ENCODE measurements at regions not wholly inside any gene's neighbourhood (a gene's known extent, or its start where the extent isn't known, plus 50 kb on each side); places are given as distances from the start of the nearest gene placed in this dataset.
"Not testable (repeated sequence)": the region's sequence is repeated elsewhere in the genome, so short reads cannot be mapped to it uniquely, and the experiment has no call there.

- FAIRE-seq = no peak
- TF ChIP-seq POLR2A (IDR thresholded peaks at IDR 0.05; ENCODE audit: low read depth, low read length) (no peak), TAF1 (IDR thresholded peaks at IDR 0.05; ENCODE audit: borderline replicate concordance, low read depth, low read length) (no peak), POLR2AphosphoS5 (IDR thresholded peaks at IDR 0.05; ENCODE audit: low read depth, low read length) (no peak)
- DNase-seq (ENCODE audit: insufficient read length) = no peak
These were observed 1331.5 kb downstream of the CDH8 start for GRCh38 chr16:60704726-60705125.

GRCh38 chr16:60703096-60703495 lies 1333.1 kb downstream of the CDH8 start:
- DNase-seq (ENCODE audit: insufficient read length) (no peak), FAIRE-seq (no peak)
- TF ChIP-seq POLR2AphosphoS5 (IDR thresholded peaks at IDR 0.05; ENCODE audit: low read depth, low read length) (no peak), POLR2A (IDR thresholded peaks at IDR 0.05; ENCODE audit: low read depth, low read length) (no peak), TAF1 (IDR thresholded peaks at IDR 0.05; ENCODE audit: borderline replicate concordance, low read depth, low read length) (no peak)

- DNase-seq (ENCODE audit: insufficient read length) = no peak
- no peak for TF ChIP-seq TAF1 (IDR thresholded peaks at IDR 0.05; ENCODE audit: borderline replicate concordance, low read depth, low read length)
- no peak for TF ChIP-seq POLR2A (IDR thresholded peaks at IDR 0.05; ENCODE audit: low read depth, low read length)
- no peak for TF ChIP-seq POLR2AphosphoS5 (IDR thresholded peaks at IDR 0.05; ENCODE audit: low read depth, low read length)
- FAIRE-seq = no peak
These were observed 1349.4 kb downstream of the CDH8 start for GRCh38 chr16:60686824-60687223.

GRCh38 chr16:60684002-60684401 lies 1352.2 kb downstream of the CDH8 start:
- no peak for DNase-seq (ENCODE audit: insufficient read length)
- TF ChIP-seq POLR2AphosphoS5 (IDR thresholded peaks at IDR 0.05; ENCODE audit: low read depth, low read length) (no peak), TAF1 (IDR thresholded peaks at IDR 0.05; ENCODE audit: borderline replicate concordance, low read depth, low read length) (no peak), POLR2A (IDR thresholded peaks at IDR 0.05; ENCODE audit: low read depth, low read length) (no peak)
- FAIRE-seq = no peak

GRCh38 chr16:60682219-60682618 lies 1354.0 kb downstream of the CDH8 start:
- TF ChIP-seq POLR2A (IDR thresholded peaks at IDR 0.05; ENCODE audit: low read depth, low read length) (no peak), TAF1 (IDR thresholded peaks at IDR 0.05; ENCODE audit: borderline replicate concordance, low read depth, low read length) (no peak), POLR2AphosphoS5 (IDR thresholded peaks at IDR 0.05; ENCODE audit: low read depth, low read length) (no peak)
- DNase-seq (ENCODE audit: insufficient read length) = no peak
- no peak for FAIRE-seq

- DNase-seq (ENCODE audit: insufficient read length) (no peak), FAIRE-seq (no peak)
- no peak for TF ChIP-seq TAF1 (IDR thresholded peaks at IDR 0.05; ENCODE audit: borderline replicate concordance, low read depth, low read length)
- TF ChIP-seq POLR2A (IDR thresholded peaks at IDR 0.05; ENCODE audit: low read depth, low read length) = no peak
- no peak for TF ChIP-seq POLR2AphosphoS5 (IDR thresholded peaks at IDR 0.05; ENCODE audit: low read depth, low read length)
These were observed 1355.2 kb downstream of the CDH8 start for GRCh38 chr16:60681043-60681442.

GRCh38 chr16:60675022-60675421 lies 1361.2 kb downstream of the CDH8 start:
- FAIRE-seq (no peak), DNase-seq (ENCODE audit: insufficient read length) (no peak)
- no peak for TF ChIP-seq POLR2AphosphoS5 (IDR thresholded peaks at IDR 0.05; ENCODE audit: low read depth, low read length)
- no peak for TF ChIP-seq TAF1 (IDR thresholded peaks at IDR 0.05; ENCODE audit: borderline replicate concordance, low read depth, low read length)
- no peak for TF ChIP-seq POLR2A (IDR thresholded peaks at IDR 0.05; ENCODE audit: low read depth, low read length)

GRCh38 chr16:60674241-60674640 lies 1362.0 kb downstream of the CDH8 start:
- TF ChIP-seq POLR2AphosphoS5 (IDR thresholded peaks at IDR 0.05; ENCODE audit: low read depth, low read length) (no peak), TAF1 (IDR thresholded peaks at IDR 0.05; ENCODE audit: borderline replicate concordance, low read depth, low read length) (no peak), POLR2A (IDR thresholded peaks at IDR 0.05; ENCODE audit: low read depth, low read length) (no peak)
- DNase-seq (ENCODE audit: insufficient read length) (no peak), FAIRE-seq (no peak)

- no peak for DNase-seq (ENCODE audit: insufficient read length)
- FAIRE-seq = no peak
These were observed 1380.6 kb downstream of the CDH8 start for GRCh38 chr16:60655514-60656153.

GRCh38 chr16:60651346-60651745 lies 1384.9 kb downstream of the CDH8 start:
- FAIRE-seq (no peak), DNase-seq (ENCODE audit: insufficient read length) (no peak)
- TF ChIP-seq POLR2A (IDR thresholded peaks at IDR 0.05; ENCODE audit: low read depth, low read length) (no peak), POLR2AphosphoS5 (IDR thresholded peaks at IDR 0.05; ENCODE audit: low read depth, low read length) (no peak), TAF1 (IDR thresholded peaks at IDR 0.05; ENCODE audit: borderline replicate concordance, low read depth, low read length) (no peak)

More at GRCh38 chr16:60655514-60656153, 1380.6 kb downstream of the CDH8 start:
- no peak for TF ChIP-seq POLR2A (IDR thresholded peaks at IDR 0.05; ENCODE audit: low read depth, low read length)
- TF ChIP-seq POLR2AphosphoS5 (IDR thresholded peaks at IDR 0.05; ENCODE audit: low read depth, low read length) = no peak
- no peak for TF ChIP-seq TAF1 (IDR thresholded peaks at IDR 0.05; ENCODE audit: borderline replicate concordance, low read depth, low read length)

- FAIRE-seq (no peak), DNase-seq (ENCODE audit: insufficient read length) (no peak)
- TF ChIP-seq POLR2A (IDR thresholded peaks at IDR 0.05; ENCODE audit: low read depth, low read length) (no peak), POLR2AphosphoS5 (IDR thresholded peaks at IDR 0.05; ENCODE audit: low read depth, low read length) (no peak), TAF1 (IDR thresholded peaks at IDR 0.05; ENCODE audit: borderline replicate concordance, low read depth, low read length) (no peak)
These were observed 1387.9 kb downstream of the CDH8 start for GRCh38 chr16:60648290-60648689.

- DNase-seq (ENCODE audit: insufficient read length); FAIRE-seq: not testable (repeated sequence)
These were observed 1388.8 kb downstream of the CDH8 start for GRCh38 chr16:60647388-60647787.

Measured in GM12892 (cell line).